HG03520 (cell line): ENCODE measurements at regions not wholly inside any gene's neighbourhood (a gene's known extent, or its start where the extent isn't known, plus 50 kb on each side); places are given as distances from the start of the nearest gene placed in this dataset.

ENCODE experiments used
- ATAC-seq: cut with Tn5 transposase; IDR thresholded peaks from one replicate; pipeline ENCODE4 v1.9.1; 2021; ENCODE audit warnings: mild to moderate bottlenecking, moderate library complexity; ENCODE audit not compliant: unreplicated experiment

DNA sequence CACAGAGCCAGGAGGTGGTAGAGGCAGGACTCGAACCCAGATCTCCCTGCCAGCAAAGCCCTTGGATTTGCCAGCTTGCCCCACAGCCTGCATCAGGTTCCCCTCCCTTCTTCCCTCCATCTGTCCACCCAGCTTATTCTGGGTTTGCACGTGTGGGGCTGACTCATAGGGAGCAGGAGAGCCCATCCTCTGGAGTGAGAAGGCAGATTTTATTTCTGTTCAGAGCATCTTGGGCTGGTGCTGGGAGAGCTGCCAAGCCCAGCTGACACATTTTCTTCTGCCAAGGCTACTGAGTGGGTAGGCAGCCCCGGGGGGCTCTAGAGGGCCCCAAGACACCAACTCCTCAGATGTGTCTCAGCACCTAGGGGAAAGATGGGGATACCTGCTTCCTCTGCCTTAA, 106.3 kb upstream of the CRHR1 start:
- no peak for ATAC-seq

- no peak for ATAC-seq
Measured at GRCh38 chr17:45679426-45679825, 104.7 kb upstream of the CRHR1 start.

- no peak for ATAC-seq
Measured at GRCh38 chr17:45680360-45680759, 103.8 kb upstream of the CRHR1 start.

- no peak for ATAC-seq
Measured at GRCh38 chr17:45681706-45682105, 102.4 kb upstream of the CRHR1 start.

- no peak for ATAC-seq
Measured at GRCh38 chr17:45686250-45686649, 97.9 kb upstream of the CRHR1 start.

DNA sequence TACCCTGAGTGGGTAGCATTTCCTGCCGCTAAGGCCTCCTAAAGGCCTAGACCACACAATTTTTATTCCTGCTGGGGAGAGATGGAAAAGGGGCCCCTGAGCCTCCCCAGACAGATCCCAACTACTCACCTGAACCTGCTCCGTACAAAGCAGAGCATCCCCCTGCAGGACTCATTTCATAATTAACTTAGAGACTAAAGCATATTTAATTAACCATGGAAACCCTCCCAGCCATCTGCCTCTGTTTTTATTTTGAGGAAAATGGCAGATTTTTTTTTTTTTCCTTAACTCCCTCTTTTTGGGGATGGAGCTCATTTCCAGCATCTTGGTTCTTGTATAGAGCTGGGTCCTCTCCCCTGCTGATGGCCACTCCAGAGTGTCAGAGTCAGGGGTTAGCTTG, 96.5 kb upstream of the CRHR1 start:
- ATAC-seq, result no peak

- ATAC-seq, result no peak
Measured at GRCh38 chr17:45688353-45688752, 95.8 kb upstream of the CRHR1 start.

GRCh38 chr17:45688820-45689219, 95.3 kb upstream of the CRHR1 start:
- ATAC-seq, result no peak

DNA sequence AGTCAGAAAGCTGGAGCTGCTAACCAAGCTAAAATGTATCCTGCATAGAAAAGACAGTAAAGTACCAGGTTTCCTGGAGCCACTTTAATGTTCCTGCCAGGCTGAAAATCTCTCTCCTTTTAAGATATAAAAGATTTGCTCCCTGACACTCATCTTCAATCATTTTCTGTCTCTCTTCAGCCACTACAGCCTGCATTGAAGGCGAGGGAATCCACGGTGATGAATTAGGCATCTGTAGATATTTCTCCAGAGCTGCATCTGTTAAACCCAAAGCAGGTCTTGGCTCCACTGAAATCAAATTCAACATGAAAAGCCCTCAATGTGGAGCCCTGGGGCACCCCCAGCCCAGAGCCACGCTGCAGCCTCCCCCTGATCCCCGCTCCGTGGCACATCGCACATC, 94.7 kb upstream of the CRHR1 start:
- no peak for ATAC-seq

GRCh38 chr17:45690625-45691275, 93.4 kb upstream of the CRHR1 start:
- no peak for ATAC-seq

DNA sequence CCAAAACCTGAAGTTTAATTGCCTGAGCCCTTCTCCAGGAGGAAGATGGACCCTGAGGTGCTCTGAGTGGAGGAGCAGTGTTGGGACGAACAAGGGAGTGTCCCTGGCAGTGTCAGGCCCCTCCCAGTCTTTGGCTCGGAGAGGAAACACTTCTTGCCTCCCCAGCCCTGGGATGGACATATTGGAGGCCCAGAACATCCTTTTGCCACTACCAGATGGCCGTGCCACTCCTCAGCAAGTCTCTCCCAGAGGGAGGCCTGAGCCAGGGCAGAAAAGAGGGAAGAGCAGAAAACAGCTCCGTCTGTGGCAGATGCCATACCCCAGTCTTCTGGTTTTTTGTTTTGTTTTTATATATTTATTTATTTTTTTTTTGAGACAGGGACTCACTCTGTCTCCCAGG, 91.5 kb upstream of the CRHR1 start:
- ATAC-seq, result no peak

GRCh38 chr17:45693792-45694191, 90.3 kb upstream of the CRHR1 start:
- no peak for ATAC-seq

- ATAC-seq, result no peak
Measured at GRCh38 chr17:45696442-45696841, 87.7 kb upstream of the CRHR1 start.

DNA sequence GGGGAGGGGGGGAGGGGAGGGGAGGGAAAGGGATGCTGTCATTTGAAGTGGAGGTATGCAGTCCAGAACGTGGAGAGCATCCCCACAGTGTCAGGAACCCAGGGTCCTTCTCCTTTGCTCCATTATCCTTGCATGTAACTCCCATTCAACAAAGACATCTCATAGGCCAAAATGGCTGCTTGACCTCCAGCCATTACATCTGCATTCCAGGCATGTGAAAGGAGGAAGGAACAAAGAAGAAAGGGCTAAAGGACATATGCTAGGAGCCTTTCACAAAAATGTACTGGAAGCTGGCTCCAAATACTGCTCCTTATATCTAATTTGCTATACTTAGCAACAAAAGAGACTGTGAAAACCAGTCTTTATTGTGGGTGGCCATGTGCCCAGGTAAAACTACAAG, 87.0 kb upstream of the CRHR1 start:
- no peak for ATAC-seq

DNA sequence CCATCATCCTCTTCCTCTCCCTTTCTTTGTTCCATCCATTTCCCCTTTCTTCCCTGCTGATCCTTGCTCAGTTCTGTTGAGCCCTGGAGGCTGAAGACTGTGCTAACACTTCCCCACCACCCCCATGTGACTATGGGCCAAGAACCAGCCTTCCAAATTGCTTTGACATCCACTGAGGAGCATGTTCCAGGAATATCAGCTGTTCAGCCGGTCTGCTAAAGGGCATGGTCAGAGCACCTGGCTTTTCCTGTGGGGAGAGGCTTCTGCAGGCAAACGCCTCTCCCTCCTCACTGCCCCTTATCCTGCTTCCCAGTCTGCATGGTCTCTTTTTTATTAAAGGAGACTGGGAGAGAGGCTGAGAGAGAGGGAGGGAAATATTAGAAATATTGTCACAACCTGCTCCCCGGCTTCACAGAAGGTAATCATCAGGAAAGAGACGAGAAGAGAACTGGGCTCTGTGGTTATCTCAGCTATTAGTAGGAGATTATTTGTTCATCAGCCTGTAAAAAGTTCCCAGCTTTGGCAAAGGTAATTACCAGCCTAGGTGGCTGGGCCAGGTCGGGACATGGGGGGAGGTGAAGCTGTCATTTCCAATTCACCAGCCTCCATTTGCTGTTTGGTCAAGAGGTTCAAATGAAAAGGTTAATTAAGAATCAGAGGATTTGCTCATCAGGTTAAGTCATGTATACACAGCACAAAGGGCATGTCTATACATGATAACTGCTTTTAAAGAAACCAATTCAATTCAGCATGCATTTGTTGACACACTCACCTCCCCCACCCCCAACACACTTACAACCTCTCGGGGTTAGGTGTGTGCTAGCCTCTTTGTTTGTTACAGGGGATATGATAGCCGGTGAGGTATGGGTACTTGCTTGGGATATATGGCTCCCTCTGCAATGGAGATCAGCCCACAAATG, 83.7 kb upstream of the CRHR1 start:
- no peak for ATAC-seq

GRCh38 chr17:45702666-45703266, 81.4 kb upstream of the CRHR1 start:
- ATAC-seq, result no peak

- ATAC-seq, result no peak
Measured at GRCh38 chr17:45703348-45703747, 80.8 kb upstream of the CRHR1 start.

DNA sequence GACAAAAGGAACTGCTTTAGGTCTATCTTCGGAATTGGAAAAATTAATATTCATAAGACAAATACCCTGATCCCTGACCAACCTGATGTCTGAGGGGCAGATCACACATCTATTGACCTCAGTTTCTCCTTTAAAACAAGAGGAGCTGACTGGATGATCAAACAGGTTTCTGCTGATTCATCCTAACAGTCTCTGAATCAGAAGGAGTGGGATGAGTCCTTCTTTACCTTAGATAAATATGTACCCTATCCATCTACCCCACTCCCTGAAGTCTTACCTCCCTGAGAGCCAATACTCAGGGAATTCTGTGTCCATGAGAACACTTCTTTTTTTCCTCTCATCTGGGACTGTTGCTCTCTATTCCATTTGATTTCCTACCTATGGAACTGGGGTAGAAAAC, 80.3 kb upstream of the CRHR1 start:
- ATAC-seq, result no peak

DNA sequence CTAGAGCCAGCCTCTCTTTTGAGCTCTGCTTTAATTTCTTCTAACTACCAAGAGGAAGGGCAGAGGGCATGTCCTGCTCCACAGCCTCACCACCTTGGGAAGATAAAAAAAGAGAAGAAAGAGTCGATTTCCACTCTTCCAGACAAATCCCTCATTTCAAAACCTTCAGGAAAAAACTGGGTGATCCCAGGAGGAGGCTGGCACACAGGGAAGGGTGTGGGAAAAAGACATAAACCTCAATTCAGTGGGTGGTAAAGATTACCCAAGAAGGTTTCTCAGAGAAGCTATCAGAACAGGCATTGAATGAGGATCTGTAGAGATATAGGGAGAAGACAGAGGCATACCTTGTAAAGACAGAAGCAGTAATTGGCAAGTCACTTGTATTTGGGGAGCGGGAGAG, 79.9 kb upstream of the CRHR1 start:
- ATAC-seq, result no peak

GRCh38 chr17:45705123-45706009, 78.8 kb upstream of the CRHR1 start:
- ATAC-seq, result no peak

DNA sequence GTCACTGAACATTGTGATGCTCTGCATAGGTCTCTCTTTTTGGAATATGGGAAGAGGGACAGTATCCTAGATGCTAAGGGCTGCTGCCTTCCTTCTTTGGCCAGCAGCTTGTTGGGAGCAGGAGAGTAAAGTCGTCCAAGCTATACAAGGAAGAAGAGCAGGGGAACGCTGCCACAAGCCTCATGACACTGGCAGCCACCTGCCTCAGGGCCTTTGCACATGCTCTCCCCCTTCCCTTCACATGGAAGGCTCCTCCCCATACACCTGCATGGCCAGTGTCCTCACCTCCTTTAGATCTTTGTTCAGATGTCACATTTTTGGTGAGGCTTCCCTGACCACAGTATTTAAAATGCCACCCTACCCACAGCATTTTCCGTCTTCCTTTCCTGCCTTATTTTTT, 78.1 kb upstream of the CRHR1 start:
- no peak for ATAC-seq
